IMR-90 (cell line): ENCODE measurements at regions not wholly inside any gene's neighbourhood (a gene's known extent, or its start where the extent isn't known, plus 50 kb on each side); places are given as distances from the start of the nearest gene placed in this dataset.

Experiments
- ATAC-seq: fragments of 200-7000 bp; cut with Tn5 transposase; 2 replicates; pipeline ENCODE4 v1.9.1; 2020; ENCODE audit warnings: low read depth, mild to moderate bottlenecking, moderate library complexity
- BruUV-seq: library from RNA; stranded (reverse); fragments of 400-500 nt; replicated peaks from 2 replicates; lab custom pipeline; 2021; lab: Mats Ljungman, UMichigan
- CTCF ChIA-PET: fragments of 300-600 bp; formaldehyde crosslinking; extraction: SDS; loops from one replicate; lab custom pipeline; 2021; ENCODE audit warnings: antibody characterized with exemption; lab: Yijun Ruan, JAX
- POLR2A ChIA-PET: fragments of 300-600 bp; sonication (Branson Sonifier 250); formaldehyde crosslinking; loops from one replicate; lab custom pipeline; 2022; ENCODE audit warnings: antibody characterized with exemption; ENCODE audit not compliant: unreplicated experiment; lab: Charles Lee
- DNase-seq: peaks from one replicate; pipeline ENCODE4 v3.0.0; 2013
- H2AFZ ChIP-seq: replicated peaks from 2 replicates; pipeline ENCODE3; 2013; ENCODE audit warnings: low read length, mild to moderate bottlenecking; ENCODE audit not compliant: poor library complexity
- H2AK5ac ChIP-seq: 2 replicates; pipeline ENCODE4 v1.6.1; 2013; ENCODE audit warnings: low read depth, low read length, inconsistent platforms
- H2AK9ac ChIP-seq: replicated peaks from 2 replicates; pipeline ENCODE3; 2013; ENCODE audit warnings: mild to moderate bottlenecking, low read depth, low read length, moderate library complexity; ENCODE audit not compliant: poor library complexity
- H2BK120ac ChIP-seq: 2 replicates; pipeline ENCODE4 v1.6.1; 2013; ENCODE audit warnings: low read depth, low read length, inconsistent platforms
- H2BK15ac ChIP-seq: 3 replicates; pipeline ENCODE4 v1.6.1; 2013; ENCODE audit warnings: low read depth, low read length, inconsistent platforms
- H2BK20ac ChIP-seq: 2 replicates; pipeline ENCODE4 v1.6.1; 2013; ENCODE audit warnings: low read depth, mild to moderate bottlenecking, inconsistent platforms, low read length, moderate library complexity
- H2BK5ac ChIP-seq: 2 replicates; pipeline ENCODE4 v1.6.1; 2013; ENCODE audit warnings: mild to moderate bottlenecking, low read depth, low read length, inconsistent platforms; ENCODE audit not compliant: poor library complexity, severe bottlenecking
- H3K14ac ChIP-seq: replicated peaks from 2 replicates; pipeline ENCODE4 v1.6.1; 2013; ENCODE audit warnings: low read depth, low read length, inconsistent platforms
- H3K18ac ChIP-seq: 2 replicates; pipeline ENCODE4 v1.6.1; 2013; ENCODE audit warnings: low read depth, low read length, control low read depth
- H3K23ac ChIP-seq: 2 replicates; pipeline ENCODE4 v1.6.1; 2013; ENCODE audit warnings: low read depth, low read length, inconsistent platforms
- H3K27ac ChIP-seq: 2 replicates; pipeline ENCODE4 v1.5.1; 2013; ENCODE audit warnings: mild to moderate bottlenecking, control low read depth, low read length; ENCODE audit not compliant: insufficient read depth
- H3K27me3 ChIP-seq: 2 replicates; pipeline ENCODE4 v1.6.1; 2013; ENCODE audit warnings: low read length; ENCODE audit not compliant: control insufficient read depth, insufficient read depth
- H3K36me3 ChIP-seq: 2 replicates; pipeline ENCODE4 v1.6.1; 2013; ENCODE audit warnings: low read length, mixed read lengths; ENCODE audit not compliant: control insufficient read depth, insufficient read depth
- H3K4ac ChIP-seq: 2 replicates; pipeline ENCODE4 v1.6.1; 2013; ENCODE audit warnings: low read depth, low read length, inconsistent platforms
- H3K4me1 ChIP-seq: 2 replicates; pipeline ENCODE4 v1.6.1; 2013; ENCODE audit warnings: low read length, mixed read lengths; ENCODE audit not compliant: control insufficient read depth, insufficient read depth
- H3K4me2 ChIP-seq: 2 replicates; pipeline ENCODE4 v1.6.1; 2013; ENCODE audit warnings: low read depth, mild to moderate bottlenecking, control low read depth, low read length, moderate library complexity
- H3K4me3 ChIP-seq: 2 replicates; pipeline ENCODE4 v1.5.1; 2013; ENCODE audit warnings: low read depth, mild to moderate bottlenecking, control low read depth, low read length, moderate library complexity; ENCODE audit not compliant: insufficient read depth
- H3K56ac ChIP-seq: 2 replicates; pipeline ENCODE4 v1.6.1; 2013; ENCODE audit warnings: low read length, inconsistent platforms; ENCODE audit not compliant: insufficient read depth; ENCODE audit errors: extremely low read depth
- H3K79me1 ChIP-seq, 2 experiments: 2 replicates each; pipeline ENCODE4 v1.6.1; 2013; ENCODE audit warnings: low read length in 2 of 2, inconsistent platforms in 1 of 2, low read depth in 1 of 2
- H3K9ac ChIP-seq: 2 replicates; pipeline ENCODE4 v1.6.1; 2013; ENCODE audit warnings: low read depth, low read length, control low read depth
- H3K9me1 ChIP-seq: 2 replicates; pipeline ENCODE4 v1.6.1; 2013; ENCODE audit warnings: low read length, inconsistent platforms; ENCODE audit not compliant: insufficient read depth
- H3K9me3 ChIP-seq: 2 replicates; pipeline ENCODE4 v1.6.1; 2013; ENCODE audit warnings: low read length; ENCODE audit not compliant: control insufficient read depth, insufficient read depth
- H4K20me1 ChIP-seq: 2 replicates; pipeline ENCODE4 v1.6.1; 2013; ENCODE audit warnings: low read length, inconsistent platforms; ENCODE audit not compliant: insufficient read depth
- H4K5ac ChIP-seq: 2 replicates; pipeline ENCODE4 v1.6.1; 2013; ENCODE audit warnings: mild to moderate bottlenecking, low read depth, low read length, control low read depth
- H4K8ac ChIP-seq, 2 experiments: 2 replicates each; pipeline ENCODE4 v1.6.1; 2013; ENCODE audit warnings: low read depth in 2 of 2, low read length in 2 of 2, control low read depth in 1 of 2, inconsistent platforms in 1 of 2
- H4K91ac ChIP-seq: 2 replicates; pipeline ENCODE4 v1.6.1; 2013; ENCODE audit warnings: low read depth, low read length, inconsistent platforms; ENCODE audit not compliant: insufficient read depth
- CHD1 ChIP-seq: IDR thresholded peaks from 2 replicates; pipeline ENCODE4 v1.6.1; 2012; ENCODE audit warnings: low read depth, low read length, improper control_type of control experiment
- ELK1 ChIP-seq: fragments of 150-350 bp; IDR thresholded peaks from 2 replicates; pipeline ENCODE4 v1.6.1; 2016; ENCODE audit warnings: low read depth, mild to moderate bottlenecking, low read length, moderate library complexity, borderline replicate concordance
- FOS ChIP-seq: fragments of 150-350 bp; IDR thresholded peaks from 2 replicates; pipeline ENCODE4 v1.6.1; 2016; ENCODE audit warnings: low read depth, low read length
- MAFK ChIP-seq: IDR thresholded peaks from 2 replicates; pipeline ENCODE4 v1.6.1; 2012; ENCODE audit warnings: low read depth, low read length, improper control_type of control experiment
- MAZ ChIP-seq: IDR thresholded peaks from 2 replicates; pipeline ENCODE4 v1.6.1; 2012; ENCODE audit warnings: low read depth, mild to moderate bottlenecking, low read length, improper control_type of control experiment, moderate library complexity, borderline replicate concordance
- RFX5 ChIP-seq: IDR thresholded peaks from 2 replicates; pipeline ENCODE4 v1.8.0; 2012; ENCODE audit warnings: low read depth, mild to moderate bottlenecking, low read length, moderate library complexity
- SMC3 ChIP-seq: fragments of 150-350 bp; IDR thresholded peaks from 2 replicates; pipeline ENCODE4 v1.6.1; 2016; ENCODE audit warnings: low read depth, mild to moderate bottlenecking, antibody characterized with exemption, low read length, moderate library complexity
- USF2 ChIP-seq: fragments of 150-350 bp; IDR thresholded peaks from 2 replicates; pipeline ENCODE4 v1.6.1; 2017; ENCODE audit warnings: mild to moderate bottlenecking, antibody characterized with exemption, low read length, low read depth
- WGBS, 2 experiments: methylation state at CpG; one replicate each; pipeline versions ENCODE4 v1.1.5 to v1.1.7; 2013; ENCODE audit warnings: missing lambda C conversion rate in 2 of 2; ENCODE audit not compliant: insufficient read length in 1 of 2; ENCODE audit errors: extremely low coverage in 2 of 2; 5-methylcytosine and 5-hydroxymethylcytosine counted together
- dilution Hi-C: fragments of 300-500 bp; cut with HindIII; formaldehyde crosslinking; loops from one replicate; pipeline ENCODE4 v1.14.3; 2018; ENCODE audit warnings: low sequenced_read_pairs; ENCODE audit not compliant: unreplicated experiment
- in situ Hi-C: fragments of 300-500 bp; cut with MboI; formaldehyde crosslinking; loops from 3 replicates; pipeline ENCODE4 v1.14.3; 2019; ENCODE audit warnings: low sequenced_read_pairs, inconsistent platforms, mixed read lengths
- intact Hi-C: fragments of 100-400 bp; cut with micrococcal nuclease; formaldehyde crosslinking; loops from 2 replicates; pipeline ENCODE4 v1.10.0; 2022

GRCh38 chr7:387132-388022, 97.4 kb downstream of the FOXL3 start:
- POLR2A ChIA-PET: no interaction called here
- no peak overlapping the region for H3K56ac ChIP-seq
- no peak for TF ChIP-seq ELK1
- no peak for TF ChIP-seq CHD1
- no peak for TF ChIP-seq USF2
- no peak for TF ChIP-seq MAFK
- TF ChIP-seq RFX5: no peak
- TF ChIP-seq SMC3: no peak
- TF ChIP-seq FOS: no peak
- TF ChIP-seq MAZ: no peak
- H3K27ac ChIP-seq: no peak overlapping the region
- no peak overlapping the region for H3K4me2 ChIP-seq
- H2AK9ac ChIP-seq: no peak overlapping the region
- H3K4ac ChIP-seq: no peak overlapping the region
- no peak overlapping the region for H3K18ac ChIP-seq
- ATAC-seq (no peak), DNase-seq (no peak)
- intact Hi-C loops (no loop called here), in situ Hi-C loops (no loop called here), dilution Hi-C loops (no loop called here)
- no peak overlapping the region for H4K5ac ChIP-seq
- no peak overlapping the region for H2AK5ac ChIP-seq
- no peak overlapping the region for H2BK15ac ChIP-seq
- H2AFZ ChIP-seq: no peak overlapping the region
- H3K36me3 ChIP-seq: no peaks in the 10 kb centered on the region
- no peaks in the 10 kb centered on the region for H3K79me1 ChIP-seq
- H3K14ac ChIP-seq: no peak overlapping the region
- no peak overlapping the region for H3K23ac ChIP-seq
- no peak overlapping the region for H2BK5ac ChIP-seq
- H4K20me1 ChIP-seq: no peaks in the 10 kb centered on the region
- BruUV-seq: no TSS peak
- 85% methylated on average over 13 of the region's 35 CpGs; no CpG with 5 or more reads in 1 of the 2 experiments for WGBS, 2 experiments
- H3K9ac ChIP-seq: no peak overlapping the region
- CTCF ChIA-PET: no interaction called here
- H3K27me3 ChIP-seq: peaks cover 4% of the 10 kb centered on the region
- H3K4me3 ChIP-seq: no peak overlapping the region
- H4K8ac ChIP-seq: no peak overlapping the region
- H3K9me1 ChIP-seq: no peaks in the 10 kb centered on the region
- no peak overlapping the region for H2BK20ac ChIP-seq
- no peaks in the 10 kb centered on the region for H3K4me1 ChIP-seq
- H2BK120ac ChIP-seq: no peak overlapping the region
- H4K91ac ChIP-seq: no peak overlapping the region
- H3K9me3 ChIP-seq: peaks cover 15% of the 10 kb centered on the region
